Stimulated activated CD8-positive, alpha-beta memory T cell treated with anti-CD3 and anti-CD28 coated beads, Interleukin-15, amount 100 ng/mL, for 48 hours (primary cell): ENCODE measurements at regions not wholly inside any gene's neighbourhood (a gene's known extent, or its start where the extent isn't known, plus 50 kb on each side); places are given as distances from the start of the nearest gene placed in this dataset.

Experiments used
- DNase-seq, 2 donors: peaks; one replicate each; pipeline ENCODE4 v3.0.0-alpha.2; 2020; ENCODE audit warnings: low read depth in 2 of 2

DNA sequence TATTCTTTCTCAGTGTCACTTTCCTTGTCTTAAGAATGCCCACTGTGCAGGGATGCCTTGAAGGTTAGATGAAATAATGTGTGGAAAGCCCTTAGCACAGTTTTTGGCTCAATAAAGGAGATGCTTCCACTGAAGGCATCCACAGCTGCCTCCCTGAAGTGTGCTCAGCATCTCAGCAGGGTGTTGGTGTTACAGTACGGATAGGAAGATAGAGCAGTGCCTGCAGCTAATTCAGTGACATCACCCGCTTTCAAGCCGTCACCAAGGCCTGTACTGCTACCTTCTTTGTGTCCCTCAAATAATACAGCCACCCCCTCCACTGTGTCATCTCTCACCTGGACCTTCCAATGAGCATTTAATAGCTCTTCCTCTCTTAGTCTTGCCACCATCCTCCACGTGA is 59.0 kb downstream of the NDUFS5 start:
- DNase-seq, result no peak

DNA sequence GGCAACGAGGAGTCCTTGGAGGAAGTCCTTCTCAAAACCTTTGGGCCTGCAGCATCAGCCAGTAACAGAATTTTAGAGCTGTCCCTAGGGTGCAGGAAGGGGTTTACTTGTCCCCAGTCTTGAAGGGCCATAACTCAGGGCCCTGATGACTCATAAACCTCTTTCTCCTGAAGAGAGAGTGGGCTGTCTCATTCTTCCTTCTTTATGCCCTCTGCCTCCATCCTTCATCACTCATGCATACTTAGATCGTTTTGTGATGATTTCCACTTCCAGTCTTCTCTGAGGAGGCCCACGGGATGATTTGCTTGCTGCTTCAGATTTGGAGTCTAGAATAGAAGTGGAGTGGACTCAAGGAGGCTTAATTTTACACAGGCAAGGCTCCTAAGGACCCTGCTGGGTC is 60.2 kb downstream of the NDUFS5 start:
- no peak for DNase-seq

DNA sequence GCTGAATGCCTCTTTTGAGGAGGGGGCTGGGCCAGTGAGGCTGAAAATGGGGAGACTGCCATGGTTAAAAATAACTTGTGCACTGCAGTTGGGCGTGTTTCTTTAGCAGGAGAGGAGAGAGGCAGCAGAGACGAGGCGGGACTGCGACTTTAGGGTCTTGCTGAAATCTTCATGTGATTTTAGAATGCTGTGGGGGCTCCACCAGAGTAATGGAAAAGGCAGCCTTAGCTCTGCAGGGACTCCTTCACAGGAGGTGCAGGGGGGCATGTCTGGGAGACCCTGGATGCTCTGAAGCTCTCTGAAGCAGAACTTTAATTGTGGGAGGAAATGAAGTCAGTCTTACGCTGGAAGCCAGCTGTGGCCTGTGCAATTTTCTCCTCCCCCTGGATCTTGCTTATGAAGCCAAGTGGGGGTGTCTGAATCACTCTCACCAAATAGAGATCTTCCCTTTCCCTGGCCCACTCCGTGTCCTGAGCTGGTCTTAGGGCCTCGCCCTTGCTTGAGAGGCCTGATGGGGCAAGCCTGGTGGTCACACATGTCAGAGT is 60.8 kb downstream of the NDUFS5 start:
- DNase-seq, result no peak

DNA sequence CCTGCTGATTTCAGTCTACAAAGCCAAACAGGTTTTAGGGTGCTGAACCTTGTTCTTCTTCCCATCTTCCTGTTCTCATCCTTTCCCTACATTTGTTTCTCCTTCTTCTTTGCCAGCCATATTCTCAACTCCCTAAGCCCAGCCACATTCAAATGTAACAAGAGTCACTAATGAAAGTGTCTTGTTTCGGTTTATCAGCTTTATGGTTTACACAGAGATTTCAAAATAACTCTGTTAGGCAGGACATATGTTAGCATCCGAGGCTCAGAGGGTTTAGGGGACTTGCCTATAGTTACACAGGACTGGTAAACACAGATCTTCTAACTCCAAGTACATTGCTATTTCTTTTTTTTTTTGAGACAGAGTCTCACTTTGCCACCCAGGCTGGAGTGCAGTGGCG is 61.3 kb downstream of the NDUFS5 start:
- no peak for DNase-seq

DNA sequence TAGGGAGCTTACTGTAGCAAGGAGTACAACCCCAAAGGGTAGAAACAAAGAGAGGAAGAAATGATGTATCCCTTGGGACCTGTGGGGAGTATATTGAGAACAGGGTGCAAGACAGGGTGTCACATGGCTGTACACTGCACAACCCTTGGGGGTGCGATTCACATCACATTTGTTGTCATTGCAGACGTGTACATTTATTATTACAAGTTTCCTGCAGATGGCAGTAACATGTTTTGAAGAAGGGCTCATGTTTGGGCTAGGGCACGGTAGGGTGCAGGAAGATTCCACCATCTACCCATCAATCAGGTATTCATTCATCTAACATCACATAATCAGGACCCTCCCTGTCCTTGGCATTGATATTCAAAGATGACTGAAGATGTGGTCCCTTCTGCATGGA is 62.5 kb downstream of the NDUFS5 start:
- DNase-seq, result no peak

DNA sequence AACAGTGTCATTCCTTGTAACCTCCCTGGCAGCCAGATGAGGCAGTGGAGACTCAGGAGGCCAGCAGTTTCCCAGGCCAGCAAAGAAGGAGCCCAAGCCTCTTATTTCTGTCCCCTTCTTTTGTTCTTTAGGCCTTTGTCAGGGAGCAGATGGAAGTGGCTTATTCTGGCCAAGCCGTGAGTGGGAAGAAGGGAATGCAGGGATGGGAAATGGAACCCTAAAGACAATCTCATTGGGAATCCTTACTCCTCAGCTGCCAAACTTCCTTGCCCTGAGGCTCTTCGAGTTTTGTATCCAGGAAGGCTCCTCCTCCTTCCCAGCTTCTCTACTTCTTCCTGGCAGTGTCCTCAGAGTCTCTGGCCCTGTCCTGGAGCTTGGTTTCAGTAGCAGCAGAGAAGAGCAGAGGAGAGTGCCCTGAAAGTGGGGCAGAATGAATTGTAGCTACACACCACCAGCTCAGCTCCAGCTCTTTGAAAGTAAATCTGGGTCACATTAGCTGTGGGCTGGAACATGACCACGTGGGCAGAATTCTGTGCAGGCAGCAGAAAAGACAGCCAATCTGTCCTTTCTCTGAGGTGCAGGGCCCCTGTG is 63.9 kb downstream of the NDUFS5 start:
- DNase-seq, result no peak

DNA sequence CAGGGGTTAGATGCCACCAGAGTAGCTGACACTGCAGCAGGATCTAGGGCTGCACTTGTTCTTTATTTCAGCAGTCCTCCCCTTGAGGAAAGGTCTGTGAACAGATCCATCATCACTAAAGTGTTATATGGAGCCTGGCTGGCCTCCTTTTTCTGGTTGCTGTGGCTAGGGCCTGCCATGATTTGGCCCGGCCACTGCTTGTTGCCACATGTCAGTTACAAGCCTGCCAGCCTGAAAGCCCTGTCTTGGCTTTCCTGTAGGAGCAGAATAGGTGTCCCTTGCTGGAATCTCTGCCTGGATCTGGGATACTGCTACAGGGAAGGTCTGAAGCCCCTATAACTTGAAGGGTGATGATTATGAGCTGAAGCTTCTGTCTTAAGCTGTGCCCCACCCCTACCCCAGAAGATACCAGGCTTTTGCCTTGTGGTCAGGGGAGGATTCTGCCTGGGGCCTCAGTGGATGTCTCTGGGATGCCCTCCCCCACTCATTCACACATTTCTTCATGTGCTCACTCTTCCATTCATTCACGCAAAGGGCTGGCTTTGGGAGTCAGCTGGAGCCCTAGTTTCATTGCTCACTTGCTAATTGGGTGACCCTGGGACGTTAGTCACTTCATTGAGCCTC is 64.7 kb downstream of the NDUFS5 start:
- DNase-seq, result no peak

DNA sequence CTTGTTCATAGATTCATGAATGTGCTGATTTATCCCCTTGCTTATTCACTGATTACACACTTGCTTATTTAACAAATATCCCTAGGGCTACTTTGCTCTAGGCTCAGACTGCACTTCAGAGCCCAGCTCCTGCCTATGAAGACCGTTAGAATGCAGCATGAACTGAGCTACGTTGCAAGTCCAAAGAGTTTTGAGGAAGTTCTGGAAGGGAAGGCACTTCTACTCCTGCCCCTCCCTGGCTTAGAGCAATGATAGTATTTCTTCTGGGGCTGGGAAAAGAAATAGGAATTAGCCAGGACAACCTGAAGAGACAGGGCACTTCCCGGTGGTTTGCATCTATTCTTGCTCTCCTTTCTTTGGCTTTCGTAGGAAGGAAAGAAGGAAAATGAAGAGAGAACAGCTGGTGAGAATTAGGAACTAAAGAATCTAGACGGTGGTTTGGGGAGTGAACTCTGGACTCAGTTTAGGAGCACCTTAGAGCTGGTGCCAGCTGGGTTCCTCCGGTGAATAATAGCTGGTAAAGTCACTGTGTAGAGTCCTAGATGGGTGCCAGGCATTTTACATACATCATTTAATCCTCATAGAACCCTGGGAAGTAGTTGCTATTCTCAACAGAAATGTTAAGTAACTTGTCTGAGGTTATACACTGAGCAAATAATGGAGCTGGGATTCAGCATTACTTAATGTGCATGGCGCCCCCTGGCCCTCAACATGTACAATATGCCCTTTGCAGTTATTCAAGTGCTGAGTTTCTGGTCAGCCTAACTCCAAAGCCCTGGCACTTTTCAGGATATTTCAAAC is 65.9 kb downstream of the NDUFS5 start:
- no peak for DNase-seq

DNA sequence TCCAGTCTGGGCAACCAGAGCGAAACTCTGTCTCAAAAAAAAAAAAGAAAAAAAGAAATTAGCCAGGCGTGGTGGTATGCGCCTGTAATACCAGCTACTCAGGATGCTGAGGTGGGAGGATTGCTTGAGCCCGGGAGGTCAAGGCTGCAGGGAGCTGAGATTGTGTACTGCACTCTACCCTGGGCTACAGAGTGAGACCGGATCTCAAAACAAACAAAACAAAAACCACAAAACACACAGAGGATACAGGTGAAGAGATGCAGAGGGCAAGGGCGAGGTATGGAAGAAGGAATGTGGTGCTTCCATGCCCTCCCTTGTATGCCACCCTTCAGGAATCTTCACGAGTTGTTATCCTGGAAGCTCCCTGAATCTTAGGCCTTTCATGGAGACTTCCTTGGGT is 68.5 kb downstream of the NDUFS5 start:
- no peak for DNase-seq

DNA sequence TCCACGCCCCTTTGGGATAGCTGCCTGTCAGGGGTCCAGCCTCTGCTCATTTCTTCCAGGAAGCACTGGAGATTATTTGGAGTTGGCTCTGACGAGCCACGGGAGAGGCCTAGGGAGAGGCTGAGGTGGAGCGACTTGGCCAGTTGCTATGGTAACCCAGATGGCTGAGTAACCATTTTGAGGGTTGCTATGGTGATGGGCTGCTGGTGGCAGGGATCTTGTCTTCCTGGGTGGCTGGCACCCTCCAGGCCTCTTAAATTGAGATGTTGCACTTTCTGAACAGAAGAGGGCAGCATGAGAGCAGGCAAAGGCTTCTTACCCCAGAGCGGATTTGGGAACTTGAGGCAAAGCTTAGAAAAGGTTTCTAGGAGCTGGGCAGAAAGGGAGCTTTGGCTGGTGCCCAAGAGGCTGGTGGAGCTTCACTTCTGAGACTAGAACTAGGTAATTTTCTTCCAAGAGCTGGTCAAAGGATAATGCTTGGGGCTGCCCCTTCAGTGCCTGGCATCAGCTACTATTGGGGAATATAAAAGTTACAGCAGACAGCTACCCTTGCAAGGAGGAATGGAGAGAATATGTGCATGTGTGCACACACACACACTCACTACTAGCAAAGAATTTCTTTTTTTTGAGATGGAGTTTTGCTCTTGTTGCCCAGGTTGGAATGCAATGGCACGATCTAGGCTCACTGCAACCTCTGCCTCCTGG is 72.5 kb downstream of the NDUFS5 start:
- peak; percentile 47 to 49 for DNase-seq

DNA sequence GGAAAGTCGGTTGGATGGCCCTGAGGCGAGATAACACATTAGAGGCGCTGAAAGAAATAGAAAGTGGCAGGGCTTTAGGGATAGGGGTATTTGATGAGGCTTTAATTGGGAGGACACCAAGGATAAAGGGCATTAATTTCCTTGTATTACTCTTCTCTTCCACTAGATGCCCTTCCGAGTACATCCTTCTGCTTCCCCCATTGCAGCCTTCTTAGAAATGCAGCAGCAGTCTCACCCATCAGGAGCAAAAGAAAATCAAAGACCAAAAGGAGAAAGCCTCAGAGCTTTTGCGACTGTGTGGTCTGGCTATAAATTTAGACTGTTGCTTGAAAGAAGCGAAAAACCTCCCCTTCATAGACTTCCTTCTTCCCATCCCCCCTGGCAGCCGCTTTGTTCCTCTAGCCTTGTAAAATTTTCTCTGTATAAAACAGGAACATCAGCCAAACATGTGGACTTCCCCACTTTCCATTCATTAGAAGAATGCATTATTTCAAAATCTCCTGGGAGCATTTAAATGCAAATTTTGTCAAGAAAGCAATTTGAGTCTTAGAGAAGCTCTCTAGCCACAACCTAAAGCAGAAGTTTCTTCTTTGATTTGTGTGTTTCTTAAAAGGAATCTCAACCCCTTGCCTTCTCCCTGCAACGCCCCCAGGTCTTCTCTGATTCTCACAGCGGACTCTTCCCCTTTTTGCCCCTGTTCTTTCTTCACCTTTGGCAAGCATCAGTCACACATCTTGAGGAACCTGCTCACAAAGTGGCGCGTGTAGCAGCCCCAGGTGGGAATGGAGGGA is 76.6 kb downstream of the NDUFS5 start:
- no peak for DNase-seq

DNA sequence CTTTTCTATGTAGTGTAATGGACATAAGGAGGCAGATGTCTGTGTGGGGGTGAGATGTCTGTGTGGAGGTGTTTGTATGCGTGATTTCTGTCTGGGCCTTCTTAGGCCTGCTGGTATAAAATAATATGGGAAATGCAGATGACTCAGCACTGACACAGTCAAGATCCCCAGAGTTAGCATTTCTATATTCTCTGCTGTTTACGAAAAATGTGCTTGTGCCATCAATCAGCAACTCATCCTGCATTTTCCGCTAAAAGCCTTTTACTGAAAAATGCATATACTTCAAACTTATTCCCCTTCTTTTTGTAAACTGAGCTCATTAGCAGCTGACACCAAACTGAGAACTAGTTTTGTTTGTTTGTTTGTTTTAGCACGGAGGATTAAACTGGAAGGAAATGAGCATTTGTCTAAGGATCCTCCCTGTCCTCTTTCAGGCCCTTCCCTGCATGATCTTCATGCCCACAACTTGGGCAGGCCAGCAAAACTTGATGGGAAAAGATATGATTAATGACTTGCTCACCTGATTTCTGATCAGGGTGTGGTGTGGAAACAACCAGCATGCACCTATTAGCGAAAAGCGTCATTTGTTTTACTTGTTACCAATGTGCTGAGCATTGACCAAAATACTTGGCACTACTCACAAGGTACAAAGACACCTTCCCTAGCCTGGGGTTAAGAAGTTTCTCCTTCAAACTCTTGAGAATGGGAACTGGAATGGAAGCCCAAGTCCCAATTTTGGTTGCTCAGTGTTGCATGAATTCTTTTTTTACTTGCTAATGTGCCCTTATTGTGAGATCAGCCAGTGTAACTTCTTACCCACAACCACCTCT is 77.4 kb downstream of the NDUFS5 start:
- DNase-seq, result no peak

DNA sequence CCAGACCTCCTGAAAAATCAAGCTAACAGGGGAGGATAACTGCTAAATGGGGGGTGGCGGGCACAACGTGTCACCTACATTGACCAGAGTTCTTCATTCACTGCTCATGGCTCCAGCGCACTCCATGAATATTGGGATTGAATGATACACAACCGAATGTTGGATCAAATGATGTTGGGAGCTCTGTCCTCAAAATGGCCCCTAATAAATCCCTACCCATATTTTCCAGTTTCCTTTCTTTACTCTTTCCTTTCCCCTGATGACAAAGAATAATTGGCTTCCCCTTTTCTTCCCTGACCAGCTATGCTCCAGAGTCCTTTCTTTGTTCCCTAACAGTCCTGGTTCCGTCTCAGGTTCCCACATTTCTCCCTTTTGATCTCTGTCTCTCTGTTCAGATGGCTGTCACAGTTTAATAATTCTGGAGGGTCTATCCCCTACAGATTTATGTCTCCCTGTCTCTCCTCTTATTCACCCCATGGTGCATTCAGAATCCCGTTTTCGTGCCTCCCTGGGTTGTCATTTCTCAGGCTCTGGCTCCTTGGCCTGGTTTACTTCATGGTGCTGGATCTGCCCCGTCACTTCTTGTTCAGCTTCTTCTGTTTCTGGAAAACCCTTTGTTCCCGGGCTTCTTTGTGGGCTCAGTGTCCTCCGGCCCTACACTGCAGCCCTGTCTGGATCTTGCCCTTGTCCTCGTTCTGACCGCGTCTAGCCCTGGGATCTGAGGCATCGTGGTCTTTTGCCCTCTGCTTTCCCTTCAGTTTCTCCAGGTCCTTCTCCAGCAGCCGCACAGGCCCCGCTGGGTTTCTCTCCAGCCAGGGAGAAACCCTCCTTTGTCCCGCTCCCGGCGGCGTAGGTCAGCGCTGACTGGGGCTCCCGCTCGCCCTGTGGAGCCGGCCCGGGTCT is 78.3 kb downstream of the NDUFS5 start:
- no peak for DNase-seq

DNA sequence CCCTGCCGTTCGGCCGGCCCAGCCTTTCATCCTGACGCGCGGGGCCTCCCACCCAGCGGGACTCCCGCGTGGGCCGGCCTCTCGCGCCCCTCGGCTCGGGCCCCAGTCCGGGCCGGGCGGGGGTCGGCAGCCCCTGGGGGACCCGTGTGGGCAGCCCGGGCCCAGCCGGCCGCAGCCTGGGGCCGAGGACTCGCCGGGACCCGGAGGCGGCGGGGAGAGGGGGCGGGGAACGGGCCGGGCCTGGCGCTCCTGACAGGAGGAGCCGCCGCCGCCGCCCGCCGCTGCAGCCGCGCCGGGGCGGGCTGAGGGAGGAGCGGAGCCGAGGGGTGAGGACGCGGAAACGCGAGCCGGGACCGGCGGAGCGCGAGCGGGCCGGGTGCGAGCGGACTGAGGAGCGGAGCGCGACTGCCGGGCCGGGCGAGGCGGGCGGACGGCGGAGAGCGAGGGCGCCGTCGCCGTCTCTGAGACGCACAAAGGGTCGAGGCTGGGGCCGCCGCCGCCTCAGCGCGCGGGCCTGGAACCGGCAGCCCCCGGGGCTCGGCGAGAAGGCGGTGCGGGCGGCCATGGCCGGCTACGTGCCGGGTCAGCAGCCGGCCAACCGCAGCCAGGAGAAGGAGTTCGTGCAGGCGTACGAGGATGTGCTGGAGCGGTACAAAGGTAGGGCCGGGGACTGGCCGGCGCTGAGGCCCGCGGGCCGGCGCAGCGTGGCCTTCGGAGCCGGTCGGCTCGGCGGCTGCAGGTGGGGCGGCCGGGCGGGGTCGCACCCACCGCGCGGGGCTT is 79.1 kb downstream of the NDUFS5 start:
- peak in 1 of 2 donors; percentile 50 for DNase-seq

DNA sequence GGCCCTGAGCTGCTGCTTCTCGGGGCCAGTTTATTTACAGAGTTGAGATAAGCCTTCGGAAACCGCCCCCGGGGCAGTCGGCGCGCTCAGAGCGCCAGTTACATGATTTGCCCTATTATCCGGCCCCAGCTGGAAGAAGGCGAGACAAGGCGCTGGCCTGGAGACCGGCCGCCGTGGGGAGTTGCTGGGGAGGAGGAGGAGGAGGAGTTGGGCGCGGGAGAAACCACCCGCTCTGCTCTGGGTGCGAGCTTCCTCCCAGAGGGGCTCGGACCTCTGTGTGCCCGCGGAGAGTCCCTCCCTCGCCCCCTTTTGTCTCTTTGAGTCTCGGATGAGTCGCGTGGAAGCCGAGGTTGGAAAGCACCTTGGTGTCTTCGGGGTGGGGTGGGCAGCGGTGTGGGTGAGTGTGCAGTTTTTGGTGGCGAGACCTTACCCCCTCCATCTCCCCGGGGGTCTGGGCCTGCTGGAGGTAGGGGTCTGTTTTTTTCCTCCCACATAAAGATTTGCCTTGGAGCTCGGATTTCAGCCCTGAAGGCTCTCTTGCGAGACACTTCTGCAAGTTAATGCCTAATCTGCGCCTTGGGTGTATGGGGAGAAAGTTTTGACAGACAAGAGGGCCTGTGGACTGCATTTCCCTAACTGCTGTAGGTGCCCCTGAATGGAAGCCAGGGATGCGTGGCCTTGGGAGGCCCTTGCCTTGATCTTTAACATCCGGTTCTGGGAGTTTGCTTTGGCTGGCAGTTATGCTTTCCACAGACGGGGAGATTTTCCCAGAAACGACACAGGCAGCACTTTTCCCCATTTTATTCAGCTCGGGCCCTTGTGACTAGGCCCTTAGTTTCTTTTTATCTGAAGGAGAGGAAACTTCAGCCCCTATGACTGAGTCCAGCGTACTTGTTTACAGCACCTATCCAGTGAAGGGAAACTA is 80.0 kb downstream of the NDUFS5 start:
- no peak for DNase-seq

DNA sequence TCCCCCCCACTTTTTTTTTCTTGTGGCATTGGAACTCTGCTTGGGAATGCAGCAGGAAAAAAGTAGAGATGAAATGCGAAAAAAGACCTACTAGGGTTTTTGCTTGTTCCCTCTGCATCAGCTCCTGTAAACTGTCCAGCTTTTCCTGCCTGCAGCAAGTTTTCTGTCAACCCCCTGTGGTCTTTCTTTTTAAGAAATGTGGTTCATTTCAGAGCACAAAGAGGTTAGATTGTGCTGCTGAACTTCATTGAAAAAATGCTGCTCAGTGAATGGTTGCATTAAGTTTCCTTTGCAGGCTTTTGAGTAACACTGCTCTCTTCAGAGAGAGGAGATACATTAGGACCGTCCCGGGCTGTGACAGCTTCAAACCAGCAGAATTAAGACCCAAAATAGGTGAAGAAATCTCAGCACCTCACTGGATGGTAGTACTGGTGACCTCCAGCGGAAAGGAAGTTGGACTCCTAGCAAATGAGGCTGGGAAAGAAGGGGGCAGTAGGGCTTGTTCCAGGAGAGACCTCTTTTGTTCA is 80.7 kb downstream of the NDUFS5 start:
- no peak for DNase-seq
